IPS-NIHi7 (cell line): ENCODE measurements at regions not wholly inside any gene's neighbourhood (a gene's known extent, or its start where the extent isn't known, plus 50 kb on each side); places are given as distances from the start of the nearest gene placed in this dataset.

Experiments
- DNase-seq: peaks from one replicate; pipeline ENCODE4 v3.0.0; 2012; ENCODE audit warnings: mixed read lengths; ENCODE audit errors: extremely low spot score

DNA sequence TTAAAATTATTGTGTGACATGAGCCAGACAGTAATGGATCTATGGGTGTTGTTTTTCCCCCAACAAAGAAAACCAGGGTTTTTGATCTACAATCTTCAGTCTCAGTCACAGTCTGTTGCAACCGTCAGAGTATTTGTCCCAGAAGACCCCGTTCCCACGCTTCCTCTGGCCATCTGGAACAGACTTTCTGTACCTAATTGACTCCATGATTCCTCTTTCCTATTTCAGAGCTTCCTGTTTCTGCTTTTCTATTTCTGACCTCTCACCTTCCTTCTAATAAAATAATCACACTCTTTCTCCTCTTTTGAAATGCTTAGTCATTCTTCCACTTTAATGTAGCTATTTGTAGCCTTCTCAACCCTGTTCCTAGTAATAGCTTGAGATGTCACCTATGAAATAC is 1044.8 kb downstream of the DTWD2 start:
- no peak for DNase-seq

DNA sequence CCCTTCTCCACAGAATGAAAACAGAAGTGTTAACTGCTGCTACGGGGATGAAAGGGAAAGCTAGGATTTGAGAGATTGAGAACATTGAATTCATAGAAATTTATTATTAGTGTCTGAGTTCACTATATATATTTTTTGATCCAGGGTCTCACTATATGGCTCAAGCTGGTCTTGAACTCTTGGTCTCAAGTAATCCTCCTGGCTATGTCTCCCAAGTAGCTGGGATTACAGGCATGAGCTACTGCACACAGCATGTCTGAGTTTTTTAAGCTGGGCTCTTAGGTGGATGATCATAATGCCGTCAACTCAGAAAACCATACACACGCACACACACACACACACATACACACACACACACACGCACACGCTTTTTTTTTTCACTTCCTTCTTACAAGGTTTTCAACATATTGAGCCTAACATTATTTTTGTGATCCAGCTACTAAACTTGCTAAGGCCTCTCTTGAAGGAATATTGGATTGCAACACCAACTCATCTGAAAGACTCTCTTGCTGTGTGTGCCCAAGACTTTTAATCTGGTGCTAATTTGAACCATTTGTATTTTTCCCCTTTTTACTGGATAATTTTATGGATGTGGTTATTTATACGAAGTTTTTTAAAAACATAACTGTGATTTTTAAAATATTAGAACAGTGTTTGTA is 1045.4 kb downstream of the DTWD2 start:
- DNase-seq = no peak

DNA sequence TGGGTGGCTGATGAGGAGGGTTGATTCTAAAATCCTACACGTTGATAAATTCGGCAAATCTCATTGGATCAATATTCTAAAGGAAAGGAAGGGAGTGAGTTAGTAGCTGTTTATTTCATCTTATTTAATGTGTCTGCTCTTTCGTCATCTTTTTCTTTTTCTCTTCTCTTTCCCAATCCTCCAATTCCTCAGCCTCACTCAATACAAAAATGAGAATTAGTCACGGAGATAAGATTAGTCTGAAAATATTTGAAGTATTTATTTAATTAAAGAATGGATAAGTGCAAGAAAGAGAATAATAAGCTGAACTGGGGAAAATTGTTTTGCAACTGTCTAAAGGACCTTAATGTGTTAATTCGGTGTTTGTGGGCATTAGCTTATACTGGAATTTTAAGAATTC is 1095.1 kb downstream of the DTWD2 start:
- no peak for DNase-seq

DNA sequence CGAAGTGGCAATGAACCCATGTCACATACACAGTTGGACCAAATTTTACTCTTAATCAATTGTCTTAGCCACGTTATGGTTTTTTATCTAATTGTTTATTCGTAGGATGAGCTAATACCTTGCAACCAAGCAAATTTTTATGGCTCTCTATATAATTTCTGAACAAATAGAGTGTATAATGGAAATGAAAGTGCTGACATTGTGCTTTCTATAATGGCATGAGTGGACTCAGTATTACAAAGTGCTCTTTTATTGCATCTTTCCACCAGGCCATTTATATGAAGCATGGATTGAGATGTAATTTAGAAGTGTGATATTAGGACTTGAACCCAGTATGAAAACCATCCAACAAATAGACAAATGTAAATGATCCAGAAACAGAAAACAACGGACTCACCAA is 1096.0 kb downstream of the DTWD2 start:
- no peak for DNase-seq

DNA sequence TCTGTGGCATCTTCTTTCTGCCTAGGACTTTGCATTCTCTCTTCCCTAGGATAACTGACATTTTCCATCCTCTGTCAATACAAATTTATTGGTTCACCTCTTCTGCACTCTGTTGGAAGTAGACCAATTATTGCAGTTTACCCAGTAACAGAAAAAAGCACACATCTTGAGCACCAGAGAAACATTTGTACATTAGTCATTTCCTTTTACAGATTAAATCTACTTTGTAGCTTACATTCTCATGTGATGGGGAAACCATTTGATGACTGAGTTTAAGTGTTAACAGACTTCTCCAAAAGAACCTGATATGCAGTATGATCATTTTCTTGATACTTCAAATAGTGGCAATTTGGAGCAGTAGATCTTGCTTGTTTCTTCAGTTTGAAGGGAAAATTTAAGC is 1098.8 kb downstream of the DTWD2 start:
- no peak for DNase-seq

DNA sequence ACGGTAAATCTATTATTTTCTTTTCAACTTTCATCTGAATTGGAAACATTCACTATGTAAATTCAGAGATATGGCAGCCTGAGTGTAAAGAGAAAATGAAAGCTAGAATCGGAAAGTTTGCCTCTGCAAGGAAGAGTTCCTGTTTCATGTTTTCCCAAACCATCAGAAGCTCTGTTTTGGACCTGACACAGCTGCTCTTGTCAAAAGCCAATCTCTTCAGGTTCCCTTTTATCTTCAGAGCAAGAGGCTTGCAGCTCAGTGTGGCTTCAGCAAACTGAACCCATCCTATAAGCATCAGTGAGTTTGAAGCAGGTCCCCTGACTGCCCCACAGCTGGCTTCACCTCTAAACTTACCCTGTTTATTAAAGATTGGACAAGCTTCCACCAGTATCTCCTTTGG is 1099.7 kb downstream of the DTWD2 start:
- no peak for DNase-seq

DNA sequence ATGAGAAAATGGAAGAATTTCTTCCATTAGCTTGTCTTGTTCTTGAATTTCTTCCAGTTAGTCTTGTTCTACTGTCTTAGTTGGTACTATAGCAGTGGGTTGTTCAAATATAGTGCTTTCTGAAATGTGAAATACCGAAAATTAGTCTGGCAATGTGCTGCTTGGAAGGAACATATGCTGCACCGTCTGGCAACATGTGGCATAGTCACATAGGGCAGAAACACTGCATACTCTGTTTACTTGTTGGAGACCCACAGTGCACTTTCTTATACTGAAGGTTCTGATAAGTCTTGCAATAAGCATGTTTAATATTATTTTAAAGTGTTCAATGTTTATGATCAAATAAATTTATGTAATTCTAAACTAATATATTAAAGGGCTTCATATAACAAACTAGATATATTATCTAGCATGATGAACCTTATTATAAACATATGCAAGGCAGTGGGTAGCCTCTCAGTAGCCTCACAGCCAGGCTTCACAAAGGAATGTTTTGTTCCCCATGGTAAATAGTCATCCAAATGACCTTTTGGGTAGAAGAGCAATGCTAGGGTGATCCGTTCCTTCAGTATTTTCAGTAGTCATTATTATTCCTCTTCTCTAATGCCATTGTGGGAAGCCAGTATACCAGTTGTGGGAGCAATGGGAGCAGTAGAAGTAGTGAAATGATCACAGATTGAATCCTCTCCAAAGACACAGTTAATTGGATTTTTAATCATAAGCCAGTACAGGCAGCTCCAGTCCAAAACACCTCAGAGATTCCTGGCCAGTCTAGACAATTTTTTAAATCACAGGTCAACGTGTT is 1106.7 kb downstream of the DTWD2 start:
- DNase-seq = no peak

DNA sequence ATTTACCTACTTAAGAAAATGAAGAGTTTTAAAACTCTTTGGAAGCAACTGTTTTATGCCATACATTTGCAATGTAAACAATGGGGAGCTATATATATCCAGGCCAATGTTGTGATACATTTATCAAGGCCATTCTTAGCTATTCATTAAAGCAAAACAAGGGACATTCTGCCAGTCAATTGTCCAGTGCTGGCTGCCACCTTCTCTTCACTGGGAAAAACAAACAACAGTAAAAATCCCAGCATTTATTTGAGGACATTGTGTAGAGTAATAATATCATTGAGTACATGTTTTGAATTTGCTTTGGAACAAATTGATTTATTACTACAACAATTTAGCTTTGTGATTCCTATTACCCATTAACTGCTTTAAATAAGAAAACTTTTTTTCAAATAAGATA is 1107.4 kb downstream of the DTWD2 start:
- no peak for DNase-seq

DNA sequence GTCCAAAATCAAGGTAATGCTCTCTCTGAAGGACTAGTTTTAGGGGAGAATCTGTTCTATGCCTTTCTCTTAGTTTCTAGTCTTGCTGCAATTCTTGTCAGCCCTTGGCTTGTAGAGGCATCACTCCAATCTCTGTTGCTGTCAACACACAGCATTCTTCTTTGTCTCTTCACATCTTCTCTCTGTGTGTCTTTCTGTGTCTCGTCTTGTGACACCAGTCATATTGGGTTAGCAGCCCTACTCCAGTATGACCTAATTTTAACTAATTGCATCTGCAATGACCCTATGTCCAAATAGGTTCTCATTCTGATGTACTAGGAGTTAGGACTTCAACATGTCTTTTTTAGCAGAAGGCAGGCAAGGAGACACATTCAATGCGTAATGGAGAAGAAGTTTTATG is 1110.6 kb downstream of the DTWD2 start:
- no peak for DNase-seq

DNA sequence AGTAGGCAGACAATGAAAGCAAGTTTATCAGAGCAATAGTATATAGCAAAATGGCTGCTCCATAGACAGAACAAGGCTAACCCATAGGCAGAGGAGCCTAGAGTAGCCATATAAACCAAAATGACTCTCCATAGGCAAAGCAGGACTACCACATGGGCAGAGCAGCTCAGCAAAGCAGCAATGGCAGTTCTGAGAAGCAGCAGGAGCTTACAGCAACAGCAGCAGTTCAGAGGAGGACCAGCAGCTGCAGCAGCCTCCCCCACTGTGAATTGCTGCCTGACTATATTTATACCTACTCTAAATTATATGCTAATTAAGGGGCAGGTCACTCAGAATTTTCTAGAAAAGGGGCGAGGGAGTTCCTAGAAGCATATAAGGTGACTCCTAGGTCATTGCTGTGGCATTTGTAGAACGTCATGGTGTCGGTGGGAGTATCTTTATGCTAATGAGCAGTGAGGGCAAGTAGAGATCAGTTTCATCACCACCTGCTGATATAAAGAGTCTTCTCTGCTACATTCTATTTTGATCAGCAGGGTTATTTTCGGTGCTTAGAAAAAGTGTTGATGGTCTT is 1115.5 kb downstream of the DTWD2 start:
- peak; percentile 7 for DNase-seq

DNA sequence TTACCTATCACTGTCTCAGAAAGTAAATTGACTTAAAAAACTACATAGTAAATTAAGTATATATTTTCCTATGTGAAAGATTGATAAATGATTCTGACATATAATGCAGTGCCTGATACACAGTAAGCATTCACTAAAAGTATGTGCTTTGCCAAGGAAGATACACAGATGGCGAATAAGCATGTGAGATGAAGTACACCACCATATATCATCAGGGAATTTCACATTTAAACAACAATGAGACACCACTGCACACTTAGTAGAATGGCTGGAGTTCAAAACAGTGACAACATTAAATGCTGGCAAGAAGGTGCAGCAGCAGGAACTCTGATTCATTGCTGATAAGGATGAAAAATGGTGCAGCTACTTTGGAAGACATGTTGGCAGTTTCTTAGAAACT is 1118.8 kb downstream of the DTWD2 start:
- DNase-seq = no peak

DNA sequence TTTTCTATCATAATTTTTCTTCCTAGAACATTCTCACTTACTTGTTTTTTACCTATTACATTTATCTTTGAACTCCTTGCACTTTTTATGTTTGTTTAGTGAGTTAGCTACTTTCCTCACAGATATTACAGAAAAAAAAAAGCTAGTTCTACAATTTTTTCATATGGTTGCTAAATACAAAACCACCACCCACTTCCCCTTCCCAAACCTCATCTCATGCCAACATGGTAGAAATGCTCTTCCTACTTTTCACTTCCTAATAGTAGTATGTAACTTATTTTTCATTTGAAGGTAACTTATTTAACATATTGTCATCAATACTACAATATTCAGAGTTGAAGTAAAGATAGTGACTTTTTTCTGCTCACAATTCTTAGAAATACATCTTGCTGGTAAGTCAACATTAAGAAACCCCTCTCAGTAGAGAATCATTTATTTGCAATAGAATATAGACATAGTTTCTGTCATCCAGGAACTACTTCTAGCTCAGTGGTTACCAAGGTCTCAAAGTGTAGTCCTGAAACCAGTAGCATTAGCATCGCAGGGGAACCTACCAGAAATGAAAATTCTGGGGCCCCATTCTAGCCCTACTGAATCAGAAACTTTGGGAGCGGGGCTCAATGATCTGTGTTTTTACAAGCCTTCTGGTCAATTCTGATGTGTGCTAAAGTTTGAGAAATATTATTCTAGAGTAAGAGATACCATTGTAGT is 1124.6 kb downstream of the DTWD2 start:
- DNase-seq = no peak

DNA sequence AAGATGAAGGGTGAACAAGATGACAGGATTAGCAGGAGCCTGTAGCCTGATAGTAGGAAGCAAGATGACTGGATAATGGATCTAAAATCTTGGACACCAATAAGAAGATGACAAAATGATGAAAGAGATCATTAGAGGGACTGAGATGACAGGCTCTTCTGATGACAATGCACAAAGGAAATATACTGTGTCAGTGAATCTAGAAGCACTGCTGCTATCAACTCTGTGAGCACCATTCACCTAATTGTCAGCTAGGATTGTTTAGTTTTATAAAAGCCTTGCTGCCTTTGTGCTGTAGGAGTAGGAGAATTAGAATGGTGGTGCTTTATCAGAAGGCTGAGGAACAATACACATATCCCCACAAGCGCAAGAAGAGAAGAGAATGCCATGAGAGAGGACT is 1127.8 kb downstream of the DTWD2 start:
- DNase-seq = no peak

DNA sequence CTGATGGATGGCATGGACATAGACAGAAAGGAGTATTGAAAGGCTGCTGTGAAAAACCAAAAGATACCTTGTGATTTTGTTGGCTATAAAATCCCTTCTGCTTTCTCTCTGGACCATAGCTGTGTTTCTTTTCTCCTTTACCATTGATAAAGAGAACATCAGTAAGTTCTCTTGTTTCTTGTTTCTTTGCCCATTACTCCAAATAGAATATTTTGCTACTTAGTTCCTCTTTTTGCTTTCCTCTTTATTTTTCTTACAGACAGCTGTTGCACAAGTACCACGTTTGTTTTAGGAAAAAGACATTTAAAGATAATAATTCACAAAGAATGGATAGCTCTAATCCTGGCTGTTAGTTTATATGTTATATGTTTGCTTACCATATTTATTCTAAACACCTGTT is 1129.2 kb downstream of the DTWD2 start:
- no peak for DNase-seq

DNA sequence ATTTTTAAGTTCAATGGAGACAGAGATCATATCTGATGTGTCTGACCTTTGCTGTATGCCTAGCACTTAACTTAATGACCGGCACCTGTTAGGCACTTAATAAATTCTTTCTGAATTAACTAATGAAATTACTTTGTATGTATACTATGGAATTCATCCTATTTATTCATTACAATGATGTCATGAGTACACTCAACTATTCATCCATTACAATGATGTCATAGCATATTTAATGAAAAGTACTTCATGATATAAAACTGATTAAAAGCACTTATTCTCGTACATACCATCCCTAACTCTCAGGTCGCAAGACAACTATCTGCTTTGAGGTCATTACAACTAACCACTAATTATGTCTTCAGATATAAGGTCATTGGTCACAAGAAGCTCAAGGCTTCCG is 1131.6 kb downstream of the DTWD2 start:
- DNase-seq = no peak

DNA sequence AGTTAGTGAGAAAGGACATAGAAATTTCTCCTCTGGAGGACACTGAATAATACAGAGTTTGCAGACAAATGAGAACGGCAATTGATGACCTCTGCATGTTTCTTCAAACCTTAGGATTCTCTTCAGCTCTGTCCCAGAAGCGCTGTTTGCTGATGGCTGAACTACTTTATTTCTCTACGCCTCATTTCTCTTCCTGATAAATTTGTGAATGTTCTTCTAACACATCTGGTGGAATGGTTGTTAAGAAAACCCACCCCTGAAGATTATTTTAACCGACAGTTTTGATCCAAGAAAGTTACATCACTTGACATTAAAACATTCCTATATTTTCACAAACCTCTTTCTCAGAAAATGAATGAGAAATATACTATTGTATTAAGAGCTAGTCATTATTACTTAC is 1150.6 kb downstream of the DTWD2 start:
- DNase-seq = no peak

DNA sequence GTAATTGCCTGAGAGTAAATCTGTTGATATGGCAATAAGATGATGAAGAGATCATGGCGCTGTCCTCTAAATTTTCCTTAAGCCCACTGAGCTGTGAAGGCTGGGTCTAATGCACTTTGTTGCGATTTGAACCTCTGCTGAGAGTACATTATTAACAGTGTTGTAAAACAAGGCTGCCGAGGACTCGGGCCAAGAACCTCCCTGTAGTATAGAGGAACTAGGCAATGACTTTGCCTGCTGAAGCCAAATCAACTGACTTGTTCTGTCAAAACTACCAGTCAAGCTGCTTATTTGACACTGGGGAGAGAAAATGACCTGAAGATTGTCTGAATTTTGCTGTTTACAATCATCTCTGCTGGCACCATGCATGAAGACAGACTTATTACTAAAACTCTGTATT is 1154.7 kb downstream of the DTWD2 start:
- DNase-seq = no peak

DNA sequence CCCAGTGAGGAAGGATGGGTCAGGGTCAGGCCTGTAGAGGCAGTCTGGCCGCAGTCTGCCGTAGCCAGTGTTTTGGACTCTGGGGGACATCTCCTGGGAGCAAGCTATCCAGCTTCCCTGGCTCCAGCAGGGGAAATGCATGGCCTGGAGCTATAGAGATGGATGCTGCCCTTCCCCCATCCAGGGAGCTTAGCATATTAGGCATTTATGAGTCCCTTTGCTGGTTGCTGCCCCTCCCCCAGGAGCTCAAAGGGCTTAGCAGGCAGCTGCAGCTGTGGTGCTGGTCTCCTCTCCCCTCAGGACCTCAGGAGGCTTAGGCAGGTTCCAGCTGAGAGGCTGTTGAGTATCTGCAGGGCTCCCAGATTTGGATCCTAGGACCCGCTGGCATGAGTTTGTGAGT is 1158.7 kb downstream of the DTWD2 start:
- DNase-seq = no peak

DNA sequence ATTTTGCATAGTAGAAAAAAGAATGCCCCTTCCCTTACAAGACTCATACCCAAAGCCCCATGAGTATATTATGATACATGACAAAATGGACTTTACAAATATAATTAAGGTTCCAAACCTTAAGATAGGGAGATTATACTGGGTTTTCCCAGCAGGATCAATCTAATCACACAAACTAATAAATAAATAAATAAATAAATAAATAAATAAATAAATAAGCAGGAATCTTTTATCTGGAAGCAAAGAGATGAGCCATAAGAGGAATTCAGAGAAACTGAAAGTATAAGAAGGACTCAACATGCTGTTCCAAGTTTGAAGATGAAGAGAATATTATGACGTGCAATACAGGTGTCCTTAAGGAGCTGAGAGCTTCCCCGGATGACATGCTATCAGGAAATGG is 1174.5 kb downstream of the DTWD2 start:
- DNase-seq = no peak

DNA sequence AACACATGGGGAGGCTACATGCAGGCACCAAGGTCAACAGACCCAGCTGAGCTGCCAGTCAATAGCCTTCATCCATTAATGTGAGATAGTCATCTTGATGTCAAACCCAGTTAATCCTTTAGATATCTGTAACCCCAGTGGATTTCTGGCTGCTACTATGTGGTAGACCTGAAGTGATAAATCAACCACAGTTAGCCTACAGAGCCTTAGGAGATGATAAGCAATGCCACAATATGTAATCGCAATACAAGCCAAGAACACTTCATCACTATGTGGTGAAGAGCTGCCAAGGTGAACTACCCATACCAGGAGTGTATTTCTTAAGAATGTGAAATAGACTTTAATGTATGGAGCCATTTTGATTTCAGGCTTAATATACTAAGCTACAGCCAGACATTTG is 1175.5 kb downstream of the DTWD2 start:
- no peak for DNase-seq

DNA sequence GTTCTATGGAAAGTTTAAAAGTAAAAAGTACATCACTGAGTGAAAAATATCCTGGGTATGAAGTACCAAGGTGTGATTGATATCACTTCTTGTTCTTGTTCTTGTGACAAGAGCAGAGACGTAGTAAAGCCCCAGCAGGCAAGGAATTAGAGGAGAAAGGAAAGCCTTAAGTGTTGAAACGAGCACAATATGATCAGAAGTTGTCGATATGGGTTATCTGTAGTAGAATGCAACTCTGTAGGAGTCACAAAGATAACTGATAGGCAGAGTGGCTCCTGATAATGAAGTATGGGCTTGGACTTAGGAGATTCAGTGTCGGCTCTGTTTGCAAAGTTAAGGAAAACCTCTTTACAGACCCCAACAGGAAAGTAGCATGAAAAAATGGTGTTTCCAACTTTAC is 1179.1 kb downstream of the DTWD2 start:
- no peak for DNase-seq

DNA sequence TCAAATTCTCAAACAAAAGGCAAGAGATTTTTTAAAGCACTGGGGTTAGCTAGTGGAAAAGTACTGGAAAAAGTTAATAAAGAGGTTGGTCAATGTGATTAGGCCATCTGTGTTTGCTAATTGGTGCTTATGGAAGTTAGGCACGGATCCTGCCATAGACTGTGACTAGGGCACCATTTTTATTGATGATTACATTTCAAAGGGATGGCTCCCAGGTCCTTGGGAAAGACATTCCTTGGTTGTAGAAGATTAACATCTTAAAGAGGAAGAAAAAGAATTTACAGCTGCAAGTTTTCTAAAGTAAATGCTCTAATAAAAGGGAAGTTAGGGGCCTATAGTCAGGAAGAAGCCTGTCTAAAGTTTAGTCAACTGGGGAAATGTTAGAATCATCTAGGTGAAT is 1183.3 kb downstream of the DTWD2 start:
- no peak for DNase-seq

DNA sequence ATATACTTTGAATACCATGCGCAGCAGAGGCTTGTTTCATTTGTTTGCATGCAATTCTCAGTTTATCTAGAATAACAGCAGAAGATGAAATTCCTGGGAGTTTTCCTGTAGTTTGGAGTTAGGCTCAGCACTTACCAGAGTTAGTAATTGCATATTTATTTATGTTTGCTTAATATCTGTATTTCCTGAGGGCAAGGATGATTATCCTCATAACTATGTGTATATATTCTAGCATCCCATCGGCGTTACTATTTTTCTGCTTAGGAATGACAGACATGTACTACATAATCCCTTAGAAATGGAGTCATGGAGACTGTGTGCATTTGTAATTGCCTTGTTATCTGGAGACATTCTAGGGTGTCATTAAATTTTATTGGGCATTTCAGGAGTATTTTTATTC is 1184.8 kb downstream of the DTWD2 start:
- DNase-seq = no peak
